ENCODE measurements at regions not wholly inside any gene's neighbourhood (a gene's known extent, or its start where the extent isn't known, plus 50 kb on each side); places are given as distances from the start of the nearest gene placed in this dataset.
"Not testable (repeated sequence)": the region's sequence is repeated elsewhere in the genome, so short reads cannot be mapped to it uniquely, and the experiment has no call there.

DNA sequence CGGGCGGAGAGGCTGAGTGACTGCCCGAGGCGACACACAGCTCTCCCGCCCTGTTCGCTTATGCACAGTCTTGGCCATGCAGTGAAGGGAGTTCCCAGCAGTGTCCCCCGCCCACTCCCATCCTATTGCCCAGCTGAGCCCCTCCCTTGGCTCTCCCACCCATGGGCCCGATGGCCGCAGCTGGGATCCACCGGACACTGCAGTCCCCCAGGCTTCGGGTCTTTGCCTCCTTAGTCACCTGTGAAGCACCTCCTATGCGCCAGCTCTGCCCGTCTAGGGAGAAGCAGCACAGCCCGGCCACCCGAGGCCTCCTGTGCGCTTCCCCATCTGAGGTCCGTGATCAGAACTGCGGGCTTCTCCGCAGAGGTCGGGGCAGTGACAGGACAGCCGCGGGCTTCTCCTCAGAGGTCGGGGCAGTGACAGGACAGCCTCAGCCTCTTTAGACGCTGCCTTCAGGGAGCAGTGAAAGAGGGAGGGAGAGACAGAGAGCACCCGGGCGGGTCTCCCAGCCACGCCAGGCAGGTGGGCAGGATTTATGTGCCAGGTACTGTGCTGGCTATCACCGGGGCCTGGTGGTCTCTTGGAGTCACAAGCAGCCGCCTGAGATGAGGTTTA is 143.1 kb downstream of the LAT start:
- CTCF ChIA-PET; H3K9me3 Mint-ChIP-seq (ENCODE audit: low read depth): not testable (repeated sequence)

DNA sequence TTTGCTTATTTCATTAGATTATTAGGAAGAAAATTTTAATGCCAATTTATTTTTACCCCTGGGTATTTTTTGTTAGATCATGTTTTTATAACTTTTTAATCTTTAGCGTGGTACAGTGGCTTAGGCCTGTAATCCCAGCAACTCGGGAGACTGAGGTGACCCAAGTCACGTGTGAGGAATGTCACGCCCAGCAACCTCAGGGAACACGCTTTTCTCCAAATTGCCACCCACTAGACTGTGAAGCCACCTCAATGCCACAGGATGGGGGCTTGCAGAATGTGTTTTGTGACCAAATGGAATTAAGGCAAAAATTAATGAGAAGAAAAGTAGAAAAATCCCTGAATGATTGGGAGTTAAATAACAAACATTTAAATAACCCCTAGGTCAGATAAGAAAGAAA is 141.8 kb downstream of the LAT start:
- Mint-ChIP-seq H3K27ac (no peak overlapping the region), H3K27me3 (no peaks in the 10 kb centered on the region), H3K4me3 (no peak overlapping the region), H3K9me3 (ENCODE audit: low read depth) (no peaks in the 10 kb centered on the region), H3K4me1 (peaks cover 12% of the 10 kb centered on the region), H3K36me3 (ENCODE audit: low read depth) (peaks cover 9% of the 10 kb centered on the region)
- intact Hi-C loops (cut with DNase I, micrococcal nuclease): no loop called here
- ATAC-seq (no peak), DNase-seq (no peak)
- CTCF ChIA-PET: no interaction called here
- POLR2A ChIA-PET: no interaction called here

More for the DNA sequence above, 143.1 kb downstream of the LAT start:
- H3K27ac Mint-ChIP-seq; H3K4me3 Mint-ChIP-seq; intact Hi-C loops (cut with DNase I, micrococcal nuclease); H3K27me3 Mint-ChIP-seq; ATAC-seq; POLR2A ChIA-PET; DNase-seq; H3K36me3 Mint-ChIP-seq (ENCODE audit: low read depth): not testable (repeated sequence)
- peaks cover 12% of the 10 kb centered on the region for H3K4me1 Mint-ChIP-seq

- ATAC-seq (peak; percentile 42), DNase-seq (peak; percentile 19)
- peaks cover 12% of the 10 kb centered on the region for H3K36me3 Mint-ChIP-seq (ENCODE audit: low read depth)
- CTCF ChIA-PET: no interaction called here
- H3K27ac Mint-ChIP-seq: no peak overlapping the region
- H3K9me3 Mint-ChIP-seq (ENCODE audit: low read depth): no peaks in the 10 kb centered on the region
- no peak overlapping the region for H3K4me3 Mint-ChIP-seq
- no peaks in the 10 kb centered on the region for H3K27me3 Mint-ChIP-seq
- H3K4me1 Mint-ChIP-seq: peaks cover 12% of the 10 kb centered on the region
- POLR2A ChIA-PET: no interaction called here
- intact Hi-C loops (cut with DNase I, micrococcal nuclease): no loop called here
These were observed 141.2 kb downstream of the LAT start for GRCh38 chr16:29126057-29126494.

- ATAC-seq (no peak), DNase-seq (no peak)
- Mint-ChIP-seq H3K36me3 (ENCODE audit: low read depth) (peaks cover 12% of the 10 kb centered on the region), H3K27ac (no peak overlapping the region), H3K9me3 (ENCODE audit: low read depth) (no peaks in the 10 kb centered on the region), H3K4me1 (peaks cover 17% of the 10 kb centered on the region), H3K27me3 (no peaks in the 10 kb centered on the region), H3K4me3 (no peak overlapping the region)
- ChIA-PET POLR2A (no interaction called here), CTCF (no interaction called here)
- intact Hi-C loops (cut with DNase I, micrococcal nuclease): no loop called here
These were observed 140.0 kb downstream of the LAT start for GRCh38 chr16:29124828-29125227.

GRCh38 chr16:29124162-29124561 is 139.3 kb downstream of the LAT start:
- H3K36me3 Mint-ChIP-seq (ENCODE audit: low read depth): peaks cover 12% of the 10 kb centered on the region
- peaks cover 18% of the 10 kb centered on the region for H3K4me1 Mint-ChIP-seq
- DNase-seq; CTCF ChIA-PET; H3K27me3 Mint-ChIP-seq; H3K9me3 Mint-ChIP-seq (ENCODE audit: low read depth); H3K27ac Mint-ChIP-seq; H3K4me3 Mint-ChIP-seq; intact Hi-C loops (cut with DNase I, micrococcal nuclease); POLR2A ChIA-PET; ATAC-seq: not testable (repeated sequence)

DNA sequence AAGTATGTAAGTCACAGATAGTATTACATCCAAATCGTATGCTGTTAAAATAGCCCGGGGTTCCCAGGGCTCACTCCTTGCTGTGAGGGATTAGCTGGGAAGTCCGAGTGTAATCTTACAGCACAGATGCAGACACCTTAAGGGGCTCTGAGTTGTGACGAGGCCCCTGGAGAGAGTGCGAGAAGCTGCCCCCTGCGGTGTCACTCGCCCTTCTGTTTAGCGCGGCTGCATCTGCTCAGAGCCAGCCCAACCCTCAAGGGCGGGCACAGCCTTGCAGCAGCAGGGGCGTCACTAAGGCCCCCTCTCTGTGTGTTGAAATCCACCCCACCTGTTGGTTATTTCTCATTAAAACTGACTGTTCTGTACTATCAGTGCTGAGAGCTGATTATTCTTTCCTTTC is 135.8 kb downstream of the LAT start:
- intact Hi-C loops (cut with DNase I, micrococcal nuclease); ATAC-seq; H3K9me3 Mint-ChIP-seq (ENCODE audit: low read depth); POLR2A ChIA-PET; DNase-seq; CTCF ChIA-PET; H3K27ac Mint-ChIP-seq; H3K4me3 Mint-ChIP-seq; H3K27me3 Mint-ChIP-seq: not testable (repeated sequence)
- Mint-ChIP-seq H3K4me1 (peaks cover 38% of the 10 kb centered on the region), H3K36me3 (ENCODE audit: low read depth) (peaks cover 31% of the 10 kb centered on the region)

GRCh38 chr16:29118301-29118957 is 133.6 kb downstream of the LAT start:
- H3K27me3 Mint-ChIP-seq; POLR2A ChIA-PET; intact Hi-C loops (cut with DNase I, micrococcal nuclease); CTCF ChIA-PET; H3K9me3 Mint-ChIP-seq (ENCODE audit: low read depth); H3K4me3 Mint-ChIP-seq: not testable (repeated sequence)
- DNase-seq: peak; percentile 57
- ATAC-seq: peak; percentile 30
- H3K36me3 Mint-ChIP-seq (ENCODE audit: low read depth): peaks cover 44% of the 10 kb centered on the region
- H3K27ac Mint-ChIP-seq: peak overlapping the region; percentile 51
- peaks cover 56% of the 10 kb centered on the region for H3K4me1 Mint-ChIP-seq

- Mint-ChIP-seq H3K9me3 (ENCODE audit: low read depth) (no peaks in the 10 kb centered on the region), H3K4me3 (no peak overlapping the region), H3K4me1 (peaks cover 58% of the 10 kb centered on the region), H3K27ac (peak overlapping the region; percentile 51), H3K36me3 (ENCODE audit: low read depth) (peaks cover 47% of the 10 kb centered on the region), H3K27me3 (no peaks in the 10 kb centered on the region)
- intact Hi-C loops (cut with DNase I, micrococcal nuclease): no loop called here
- ChIA-PET CTCF (no interaction called here), POLR2A (no interaction called here)
- DNase-seq: no peak
- ATAC-seq: no peak
These were observed 132.8 kb downstream of the LAT start for GRCh38 chr16:29117631-29118030.

DNA sequence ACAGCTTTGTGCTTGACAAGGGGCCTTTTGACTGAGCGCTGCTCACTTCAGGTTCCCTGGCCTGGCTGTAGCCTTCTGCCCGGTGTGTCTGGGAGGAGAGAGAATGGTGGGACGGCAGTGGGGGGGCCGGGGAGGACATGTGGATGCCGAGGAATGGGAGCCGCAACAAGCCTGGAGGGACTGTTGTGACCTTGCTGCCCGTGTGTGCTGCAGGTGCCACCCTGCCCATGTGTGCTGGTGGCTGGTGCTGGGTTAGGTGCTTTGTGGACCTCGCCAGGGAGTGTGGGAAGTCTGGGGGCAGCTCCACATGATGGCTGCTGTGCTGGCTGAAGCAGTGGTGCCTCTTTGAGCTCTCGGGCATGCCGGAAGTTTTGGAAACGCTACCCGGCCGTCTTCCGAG is 132.1 kb downstream of the LAT start:
- DNase-seq: no peak
- Mint-ChIP-seq H3K27me3 (no peaks in the 10 kb centered on the region), H3K9me3 (ENCODE audit: low read depth) (no peaks in the 10 kb centered on the region), H3K4me1 (peaks cover 61% of the 10 kb centered on the region), H3K36me3 (ENCODE audit: low read depth) (peaks cover 46% of the 10 kb centered on the region), H3K4me3 (no peak overlapping the region), H3K27ac (peak overlapping the region; percentile 88)
- intact Hi-C loops (cut with DNase I, micrococcal nuclease): no loop called here
- POLR2A ChIA-PET: no interaction called here
- ATAC-seq: no peak
- CTCF ChIA-PET: no interaction called here

DNA sequence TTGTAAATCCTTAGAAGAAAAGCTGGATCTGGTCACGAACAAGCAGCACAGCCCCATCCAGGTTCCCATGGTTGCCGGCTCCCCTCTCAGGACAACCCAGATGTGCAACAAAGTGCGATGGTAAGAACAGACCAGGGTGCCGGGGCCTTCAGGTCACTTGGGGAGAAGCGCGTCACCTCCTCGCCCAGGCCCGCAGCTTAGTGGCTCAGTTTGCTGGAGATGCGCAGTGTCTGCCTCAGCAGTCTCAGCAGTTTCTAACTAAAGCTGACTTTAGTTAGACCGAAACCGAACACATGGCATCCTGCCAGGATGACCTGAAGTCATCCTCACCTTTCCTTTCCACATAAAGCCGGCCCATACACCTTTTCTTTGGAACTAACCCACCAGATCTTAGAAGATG is 131.4 kb downstream of the LAT start:
- CTCF ChIA-PET: interaction anchor here (0.6 kb wide), 1 partner anchor 1358 kb away, joined by 3 read pairs; no protein-coding TSS in a partner anchor
- intact Hi-C loops (cut with DNase I, micrococcal nuclease); H3K9me3 Mint-ChIP-seq (ENCODE audit: low read depth); ATAC-seq; H3K27me3 Mint-ChIP-seq; DNase-seq: not testable (repeated sequence)
- Mint-ChIP-seq H3K36me3 (ENCODE audit: low read depth) (peaks cover 44% of the 10 kb centered on the region), H3K4me1 (peaks cover 61% of the 10 kb centered on the region), H3K27ac (peak overlapping the region; percentile 88), H3K4me3 (peak overlapping the region; percentile 23)
- POLR2A ChIA-PET: interaction anchor here (0.8 to 1.2 kb wide), 2 partner anchors 22 to 95 kb away, joined by 3 read pairs; no protein-coding TSS in a partner anchor

GRCh38 chr16:29115802-29116141 is 130.9 kb downstream of the LAT start:
- ChIA-PET POLR2A (interaction anchor here (0.8 to 1.2 kb wide), 2 partner anchors 22 to 94 kb away, joined by 3 read pairs; no protein-coding TSS in a partner anchor), CTCF (interaction anchor here (0.6 to 1.0 kb wide), 2 partner anchors 18 to 1358 kb away, joined by 3 read pairs; no protein-coding TSS in a partner anchor)
- Mint-ChIP-seq H3K4me1 (peaks cover 60% of the 10 kb centered on the region), H3K36me3 (ENCODE audit: low read depth) (peaks cover 48% of the 10 kb centered on the region), H3K27ac (peak overlapping the region; percentile 88)
- peak; percentile 93 for ATAC-seq
- intact Hi-C loops (cut with DNase I, micrococcal nuclease); H3K9me3 Mint-ChIP-seq (ENCODE audit: low read depth); DNase-seq; H3K4me3 Mint-ChIP-seq; H3K27me3 Mint-ChIP-seq: not testable (repeated sequence)

Data from activated CD4-positive, alpha-beta T cell treated with anti-CD3 and anti-CD28 coated beads for 36 hours (primary cell).